Hepatocyte (in vitro differentiated cells): ENCODE measurements at regions not wholly inside any gene's neighbourhood (a gene's known extent, or its start where the extent isn't known, plus 50 kb on each side); places are given as distances from the start of the nearest gene placed in this dataset.

Experiments used
- CTCF ChIP-seq: fragments of 200-600 bp; sonication (generic); IDR thresholded peaks from 2 replicates; pipeline ENCODE4 v1.5.1; 2016; ENCODE audit warnings: antibody characterized with exemption, mild to moderate bottlenecking; ENCODE audit not compliant: poor library complexity
- EZH2 ChIP-seq: fragments of 200-600 bp; sonication (generic); IDR thresholded peaks from 2 replicates; pipeline ENCODE4 v1.6.1; 2016; ENCODE audit warnings: antibody characterized with exemption, mild to moderate bottlenecking, borderline replicate concordance
- EZH2phosphoT487 ChIP-seq: fragments of 200-600 bp; sonication (generic); IDR thresholded peaks from one replicate; pipeline ENCODE4 v1.6.1; 2018; ENCODE audit warnings: antibody characterized with exemption, mild to moderate bottlenecking, low read depth, moderate library complexity; ENCODE audit not compliant: unreplicated experiment, severe bottlenecking

DNA sequence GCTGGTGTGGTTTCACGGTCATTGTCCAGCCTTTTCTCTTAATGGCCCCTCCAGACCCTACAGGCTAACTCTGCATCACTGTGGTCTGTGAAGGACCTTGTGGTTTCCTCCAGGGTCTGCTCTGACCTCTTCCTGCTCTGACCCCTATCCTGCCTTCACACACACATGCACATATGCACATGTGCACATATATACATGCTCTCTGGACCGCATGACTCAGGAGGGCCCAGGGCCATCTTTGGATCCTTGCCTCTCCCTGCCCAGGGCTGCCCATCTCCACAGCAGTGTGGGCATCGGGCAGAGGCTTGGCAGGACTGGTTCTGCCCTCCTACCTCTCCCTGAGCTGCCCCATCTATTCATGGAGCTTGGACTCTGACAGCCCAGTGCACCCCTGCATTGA lies 510.9 kb downstream of the PTPRU start:
- TF ChIP-seq CTCF: no peak
- no peak for TF ChIP-seq EZH2
- no peak for TF ChIP-seq EZH2phosphoT487
